Liver (tissue), 3 donors: ENCODE measurements at regions not wholly inside any gene's neighbourhood (a gene's known extent, or its start where the extent isn't known, plus 50 kb on each side); places are given as distances from the start of the nearest gene placed in this dataset.

Experiments
- CTCF ChIP-seq: fragments of 150-350 bp; IDR thresholded peaks from 2 replicates; pipeline ENCODE4 v1.5.1; 2017; ENCODE audit warnings: improper control_type of control experiment, low read depth, low read length; ENCODE audit not compliant: missing input control
- FOXA1 ChIP-seq: IDR thresholded peaks from 2 replicates; pipeline ENCODE4 v1.6.1; 2016; ENCODE audit warnings: antibody characterized with exemption
- HNF4G ChIP-seq: IDR thresholded peaks from 2 replicates; pipeline ENCODE4 v1.6.1; 2016; ENCODE audit warnings: antibody characterized with exemption
- JUND ChIP-seq, 2 donors: IDR thresholded peaks; 2 replicates each; pipeline ENCODE4 v1.6.1; 2016; ENCODE audit warnings: antibody characterized with exemption in 2 of 2
- NR2F2 ChIP-seq: IDR thresholded peaks from 2 replicates; pipeline ENCODE4 v1.6.1; 2016; ENCODE audit warnings: antibody characterized with exemption
- RAD21 ChIP-seq, 2 donors: IDR thresholded peaks; 2 replicates each; pipeline ENCODE4 v1.6.1; 2016; ENCODE audit warnings: antibody characterized with exemption in 2 of 2, mild to moderate bottlenecking in 2 of 2
- REST ChIP-seq: IDR thresholded peaks from 2 replicates; pipeline ENCODE4 v1.6.1; 2016; ENCODE audit warnings: antibody characterized with exemption, mild to moderate bottlenecking
- RXRA ChIP-seq, 2 donors: IDR thresholded peaks; 2 replicates each; pipeline ENCODE4 v1.6.1; 2017 to 2018; ENCODE audit warnings: antibody characterized with exemption in 2 of 2, mild to moderate bottlenecking in 1 of 2
- SP1 ChIP-seq: IDR thresholded peaks from 2 replicates; pipeline ENCODE4 v1.6.1; 2018; ENCODE audit warnings: antibody characterized with exemption, mild to moderate bottlenecking
- TAF1 ChIP-seq: conservative IDR thresholded peaks from 2 replicates; pipeline ENCODE4 v1.6.1; 2016; ENCODE audit warnings: antibody characterized with exemption, mild to moderate bottlenecking
- YY1 ChIP-seq: IDR thresholded peaks from 2 replicates; pipeline ENCODE4 v1.6.1; 2016; ENCODE audit warnings: antibody characterized with exemption, mild to moderate bottlenecking
- ZBTB33 ChIP-seq: IDR thresholded peaks from 2 replicates; pipeline ENCODE4 v1.6.1; 2016; ENCODE audit warnings: antibody characterized with exemption
- TF ChIP-seq, protein P1 (sequence below): IDR thresholded peaks from 2 replicates; pipeline ENCODE4 v1.6.1; 2016; ENCODE audit warnings: antibody characterized with exemption
- donor health status: healthy.
- donor health status: healthy.

DNA sequence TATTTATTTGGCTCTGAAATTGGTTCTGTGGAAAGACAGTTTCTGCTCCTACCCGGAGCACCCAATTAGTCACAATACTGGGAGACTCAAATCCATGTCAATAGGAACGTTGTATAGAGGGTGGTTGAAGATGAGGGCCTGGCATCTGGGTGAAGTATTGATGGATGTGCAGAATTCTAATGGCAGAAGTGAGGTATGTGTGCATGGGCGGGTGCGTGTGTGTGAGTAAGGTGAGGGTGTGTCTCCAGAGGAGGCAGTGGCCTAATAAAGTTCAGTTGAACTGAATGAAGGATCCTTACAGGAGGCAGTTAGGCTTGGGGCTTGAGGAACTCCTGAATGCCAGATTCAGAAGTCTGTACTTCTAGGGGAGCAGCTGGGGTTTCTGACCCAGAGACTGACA, 71.8 kb upstream of the B3GAT1 start:
- TF ChIP-seq TAF1 (no peak), CTCF (no peak), NR2F2 (no peak), RAD21 (IDR thresholded peaks at IDR 0.05) (no peak), REST (no peak), RXRA (IDR thresholded peaks at IDR 0.05) (no peak), JUND (IDR thresholded peaks at IDR 0.05) (no peak), YY1 (no peak), ZBTB33 (no peak), FOXA1 (no peak), HNF4G (no peak), SP1 (no peak)
- TF ChIP-seq, protein P1, sequence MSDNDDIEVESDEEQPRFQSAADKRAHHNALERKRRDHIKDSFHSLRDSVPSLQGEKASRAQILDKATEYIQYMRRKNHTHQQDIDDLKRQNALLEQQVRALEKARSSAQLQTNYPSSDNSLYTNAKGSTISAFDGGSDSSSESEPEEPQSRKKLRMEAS, result no peak
